ENCODE measurements at regions not wholly inside any gene's neighbourhood (a gene's known extent, or its start where the extent isn't known, plus 50 kb on each side); places are given as distances from the start of the nearest gene placed in this dataset.

GRCh38 chr12:34287986-34288962 is 266.0 kb downstream of the ALG10 start:
- intact Hi-C loops (cut with DNase I) = no loop called here

GRCh38 chr12:34288963-34289345 is 266.7 kb downstream of the ALG10 start:
- no peak for DNase-seq (ENCODE audit: low spot score)
- intact Hi-C loops (cut with DNase I) = no loop called here

More at GRCh38 chr12:34287986-34288962, 266.0 kb downstream of the ALG10 start:
- DNase-seq (ENCODE audit: low spot score) = peak; percentile 62

GRCh38 chr12:34289431-34290380 is 267.4 kb downstream of the ALG10 start:
- intact Hi-C loops (cut with DNase I) = no loop called here
- peak; percentile 62 for DNase-seq (ENCODE audit: low spot score)

GRCh38 chr12:34290381-34290995 is 268.2 kb downstream of the ALG10 start:
- intact Hi-C loops (cut with DNase I) = no loop called here
- DNase-seq (ENCODE audit: low spot score) = peak; percentile 63

GRCh38 chr12:34291001-34291400 is 268.7 kb downstream of the ALG10 start:
- DNase-seq (ENCODE audit: low spot score) = peak; percentile 75
- intact Hi-C loops (cut with DNase I) = no loop called here

GRCh38 chr12:34291426-34291901 is 269.2 kb downstream of the ALG10 start:
- peak; percentile 53 for DNase-seq (ENCODE audit: low spot score)
- intact Hi-C loops (cut with DNase I) = no loop called here

GRCh38 chr12:34292736-34293625 is 270.7 kb downstream of the ALG10 start:
- DNase-seq (ENCODE audit: low spot score) = peak; percentile 60
- intact Hi-C loops (cut with DNase I) = no loop called here

GRCh38 chr12:34294137-34294536 is 271.8 kb downstream of the ALG10 start:
- DNase-seq (ENCODE audit: low spot score) = no peak
- intact Hi-C loops (cut with DNase I) = no loop called here

- no peak for DNase-seq (ENCODE audit: low spot score)
- intact Hi-C loops (cut with DNase I) = no loop called here
Measured at GRCh38 chr12:34294671-34295365, 272.5 kb downstream of the ALG10 start.

- DNase-seq (ENCODE audit: low spot score) = peak; percentile 72
- intact Hi-C loops (cut with DNase I) = no loop called here
Measured at GRCh38 chr12:34295366-34296142, 273.3 kb downstream of the ALG10 start.

GRCh38 chr12:34296143-34297041 is 274.1 kb downstream of the ALG10 start:
- peak; percentile 58 for DNase-seq (ENCODE audit: low spot score)
- intact Hi-C loops (cut with DNase I) = no loop called here

- DNase-seq (ENCODE audit: low spot score) = peak; percentile 37
- intact Hi-C loops (cut with DNase I) = no loop called here
Measured at GRCh38 chr12:34297126-34297789, 275.0 kb downstream of the ALG10 start.

- intact Hi-C loops (cut with DNase I) = no loop called here
- DNase-seq (ENCODE audit: low spot score) = peak; percentile 38
Measured at GRCh38 chr12:34297790-34298164, 275.5 kb downstream of the ALG10 start.

GRCh38 chr12:34298176-34298970 is 276.1 kb downstream of the ALG10 start:
- intact Hi-C loops (cut with DNase I) = no loop called here
- DNase-seq (ENCODE audit: low spot score) = peak; percentile 44
